Daoy (cell line): ENCODE measurements at regions not wholly inside any gene's neighbourhood (a gene's known extent, or its start where the extent isn't known, plus 50 kb on each side); places are given as distances from the start of the nearest gene placed in this dataset.
"Not testable (repeated sequence)": the region's sequence is repeated elsewhere in the genome, so short reads cannot be mapped to it uniquely, and the experiment has no call there.

Experiments
- DNase-seq: peaks from one replicate; pipeline ENCODE4 v3.0.0-alpha.2; 2015; ENCODE audit warnings: low read depth

DNA sequence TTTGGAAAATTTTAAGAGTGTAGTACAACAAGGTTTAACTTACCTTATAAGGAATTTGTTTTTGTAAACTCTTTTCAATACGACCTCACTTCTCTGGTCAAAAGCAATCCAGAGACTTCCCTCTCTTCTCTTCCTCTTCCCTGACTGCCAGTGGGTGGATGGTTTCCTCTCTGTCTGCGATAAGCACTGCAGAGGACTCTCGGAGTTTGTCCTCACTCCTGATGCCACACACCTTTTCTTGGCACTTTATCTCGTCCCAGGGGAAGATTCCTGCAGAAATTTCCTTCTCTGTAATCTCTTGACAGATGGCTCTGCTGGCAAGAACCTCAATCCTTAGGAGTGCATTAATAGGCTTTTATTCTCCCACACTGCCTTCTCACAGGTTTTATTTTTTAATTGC lies 641.6 kb downstream of the NR2F1-AS1 start:
- DNase-seq = no peak

DNA sequence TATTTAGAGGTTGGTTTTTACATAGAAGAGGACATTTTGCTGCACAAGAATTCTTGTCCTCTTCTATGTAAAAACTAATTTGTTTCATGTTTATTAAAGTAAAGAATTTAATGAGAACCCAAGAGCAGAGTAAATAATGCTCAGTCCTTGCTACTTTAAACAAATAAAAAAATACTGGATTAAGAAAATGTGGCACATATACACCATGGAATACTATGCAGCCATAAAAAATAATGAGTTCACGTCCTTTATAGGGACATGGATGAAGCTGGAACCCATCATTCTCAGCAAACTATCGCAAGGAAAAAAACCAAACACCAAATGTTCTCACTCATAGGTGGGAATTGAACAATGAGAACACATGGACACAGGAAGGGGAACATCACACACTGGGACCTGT lies 643.6 kb downstream of the NR2F1-AS1 start:
- DNase-seq = not testable (repeated sequence)

DNA sequence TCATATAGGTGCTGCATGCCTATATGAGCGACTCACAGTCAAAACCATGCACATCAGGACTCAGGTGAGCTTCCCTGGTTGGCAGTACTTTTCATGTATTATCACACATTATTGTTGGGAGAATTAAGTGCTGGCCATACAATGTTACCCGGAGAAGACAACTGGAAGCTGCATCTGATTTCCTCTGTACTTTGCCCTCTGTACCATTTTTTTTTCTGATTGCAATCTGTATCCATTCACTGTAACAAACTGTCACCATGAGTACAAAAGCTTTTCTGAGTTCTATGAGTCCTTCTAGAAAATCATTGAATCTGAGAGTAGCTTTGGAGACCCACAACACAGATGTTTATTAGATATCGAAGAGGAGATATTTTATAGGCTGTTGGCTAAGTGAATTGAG lies 651.0 kb downstream of the NR2F1-AS1 start:
- no peak for DNase-seq

GRCh38 chr5:92927291-92927778 lies 653.7 kb downstream of the NR2F1-AS1 start:
- DNase-seq = peak; percentile 33

DNA sequence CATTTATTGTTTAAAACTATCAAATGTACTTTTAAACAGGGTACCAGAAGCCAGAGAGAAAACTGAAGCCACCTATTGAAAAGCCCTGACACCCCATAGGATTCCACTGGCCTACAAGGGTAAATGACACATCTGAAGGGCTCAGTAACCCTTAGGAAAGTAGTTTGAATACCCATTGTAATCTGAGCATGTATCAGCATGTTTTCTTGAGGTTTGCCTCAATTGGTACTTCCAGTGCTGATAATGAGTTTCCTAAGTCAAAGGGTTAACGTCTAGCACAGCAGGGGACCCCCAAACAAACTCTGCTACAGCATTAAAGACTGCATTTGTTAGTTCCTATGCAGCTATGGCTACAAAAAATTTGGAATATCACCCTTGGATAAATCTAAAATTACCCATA lies 657.1 kb downstream of the NR2F1-AS1 start:
- no peak for DNase-seq

DNA sequence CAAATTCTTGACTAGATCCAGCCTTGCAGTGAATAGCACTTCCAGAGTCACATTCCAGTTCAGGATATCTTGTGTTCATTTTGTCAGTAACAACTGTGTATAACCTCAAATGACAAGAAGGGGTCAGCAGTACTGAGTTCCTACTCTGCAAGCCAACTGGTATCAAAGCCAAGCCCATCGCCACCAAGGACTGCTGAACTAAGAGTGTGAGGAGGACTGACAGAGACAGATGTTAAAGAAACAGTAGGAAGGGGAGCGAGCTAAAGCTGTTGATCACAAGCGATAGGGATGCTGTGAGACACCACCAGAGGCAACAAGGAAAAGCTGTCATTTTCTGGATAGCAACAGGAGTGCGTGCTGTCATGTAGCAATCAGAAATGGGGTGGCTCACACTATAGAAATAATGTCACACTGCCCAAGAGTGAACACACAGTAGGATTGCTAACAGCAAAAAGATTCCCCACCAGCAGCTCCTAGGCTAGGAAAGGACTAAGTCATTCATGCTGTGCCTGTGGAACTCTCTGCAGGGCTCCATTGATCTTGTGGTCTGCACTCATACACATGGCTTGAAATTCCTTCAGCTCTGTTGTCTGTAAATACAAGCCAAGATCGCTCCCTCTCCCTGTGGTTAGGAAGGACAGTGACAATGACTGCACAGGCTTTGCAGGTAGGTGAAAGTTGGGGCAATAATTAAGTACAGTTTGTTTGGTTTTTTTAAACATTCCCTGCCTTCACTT lies 658.6 kb downstream of the NR2F1-AS1 start:
- DNase-seq = no peak

DNA sequence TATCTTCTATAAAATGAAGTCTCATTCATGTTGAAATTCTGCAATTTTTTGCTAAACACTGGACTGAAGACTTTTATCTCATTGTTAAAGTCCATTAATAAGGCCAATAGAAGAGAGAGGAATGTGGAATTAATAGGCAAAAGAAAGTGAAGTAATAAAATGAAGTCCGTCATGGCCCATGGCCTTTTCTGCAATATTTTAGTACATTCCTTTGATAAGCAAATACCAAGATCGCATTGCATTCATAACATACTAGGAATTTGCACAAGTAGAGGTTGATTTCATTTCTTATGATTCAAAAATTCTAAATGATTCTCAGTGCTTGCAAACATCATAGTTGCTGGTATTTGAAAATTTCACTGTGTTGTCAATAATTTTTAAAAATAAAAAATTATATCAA lies 664.0 kb downstream of the NR2F1-AS1 start:
- DNase-seq = no peak

- no peak for DNase-seq
Observed at GRCh38 chr5:92916036-92916435, 665.0 kb downstream of the NR2F1-AS1 start.

GRCh38 chr5:92912283-92912682 lies 668.7 kb downstream of the NR2F1-AS1 start:
- no peak for DNase-seq

- no peak for DNase-seq
Observed at GRCh38 chr5:92911851-92912250, 669.2 kb downstream of the NR2F1-AS1 start.

DNA sequence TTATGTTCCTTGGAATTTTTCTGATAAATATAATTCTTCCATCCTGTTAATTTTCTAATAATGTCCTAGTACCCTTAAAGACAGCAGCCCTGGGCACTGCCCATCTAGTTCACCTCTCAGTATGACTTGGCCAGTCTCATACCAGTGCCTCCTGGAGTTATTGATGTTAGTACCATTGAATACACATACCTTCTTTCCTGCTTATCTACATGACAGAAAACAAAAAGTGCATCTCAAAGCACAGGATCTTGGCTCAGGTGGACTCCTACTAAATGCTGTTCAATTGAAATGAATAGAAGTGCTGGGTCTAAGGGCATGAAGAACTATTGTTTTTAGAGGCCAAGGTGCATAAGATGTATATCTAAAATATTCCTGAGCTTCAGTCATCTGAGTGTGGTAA lies 669.7 kb downstream of the NR2F1-AS1 start:
- DNase-seq = no peak

DNA sequence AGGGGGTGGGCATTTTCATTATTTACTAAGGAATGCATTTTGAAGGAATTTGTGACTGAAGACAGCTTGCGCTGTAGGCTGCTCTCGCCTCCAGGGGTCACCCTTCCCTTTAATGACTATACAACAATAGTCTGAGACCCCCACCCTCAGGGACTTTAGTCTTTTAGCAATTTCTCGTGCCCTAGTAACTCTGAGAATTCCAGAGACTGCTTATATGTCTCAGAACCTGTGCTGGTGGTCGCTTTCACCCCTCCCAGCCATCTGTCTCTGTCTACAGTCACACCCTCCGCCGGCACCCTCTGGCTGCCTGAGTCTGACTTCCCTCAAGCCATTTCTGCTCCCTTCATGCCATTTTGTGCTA lies 671.4 kb downstream of the NR2F1-AS1 start:
- DNase-seq = no peak

- DNase-seq = no peak
Observed at GRCh38 chr5:92908952-92909601, 671.9 kb downstream of the NR2F1-AS1 start.

DNA sequence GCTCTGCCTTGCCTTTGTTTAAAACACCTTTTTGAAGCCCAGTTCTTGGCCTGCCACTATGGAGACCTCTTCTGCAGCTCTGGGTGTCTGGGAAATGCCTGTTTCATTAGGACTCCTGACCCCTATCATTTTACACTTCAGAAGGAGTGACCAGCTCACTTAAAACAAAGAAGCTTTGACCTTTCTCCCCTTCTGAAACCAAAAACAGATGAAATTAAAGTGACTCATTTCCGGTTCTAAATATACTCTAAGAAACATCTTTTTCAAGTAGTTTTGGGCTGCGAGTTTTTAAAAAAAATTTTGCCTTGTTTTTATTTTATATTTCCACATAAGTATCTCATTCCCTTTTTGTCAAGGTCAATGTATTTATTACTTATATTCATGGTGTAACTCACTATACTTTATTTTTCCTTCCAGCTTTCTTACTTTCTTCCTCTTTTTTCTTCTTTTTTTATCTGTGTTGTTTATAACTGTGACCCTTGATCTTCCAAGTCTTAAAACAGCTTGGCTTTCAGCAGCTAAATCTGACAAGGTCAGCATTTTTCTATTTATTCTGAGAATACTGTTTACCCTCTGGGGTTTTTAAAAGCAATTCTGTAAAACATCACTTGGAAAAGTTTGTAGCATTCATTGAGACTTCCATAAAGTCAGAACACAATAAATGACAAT lies 672.9 kb downstream of the NR2F1-AS1 start:
- no peak for DNase-seq

GRCh38 chr5:92906798-92907376 lies 674.1 kb downstream of the NR2F1-AS1 start:
- DNase-seq = no peak

GRCh38 chr5:92904021-92904420 lies 677.0 kb downstream of the NR2F1-AS1 start:
- no peak for DNase-seq

- no peak for DNase-seq
Observed at GRCh38 chr5:92899611-92900010, 681.4 kb downstream of the NR2F1-AS1 start.

- DNase-seq = no peak
Observed at GRCh38 chr5:92896722-92897121, 684.3 kb downstream of the NR2F1-AS1 start.

- no peak for DNase-seq
Observed at GRCh38 chr5:92890841-92891244, 690.2 kb downstream of the NR2F1-AS1 start.

GRCh38 chr5:92889140-92889539 lies 691.9 kb downstream of the NR2F1-AS1 start:
- no peak for DNase-seq

DNA sequence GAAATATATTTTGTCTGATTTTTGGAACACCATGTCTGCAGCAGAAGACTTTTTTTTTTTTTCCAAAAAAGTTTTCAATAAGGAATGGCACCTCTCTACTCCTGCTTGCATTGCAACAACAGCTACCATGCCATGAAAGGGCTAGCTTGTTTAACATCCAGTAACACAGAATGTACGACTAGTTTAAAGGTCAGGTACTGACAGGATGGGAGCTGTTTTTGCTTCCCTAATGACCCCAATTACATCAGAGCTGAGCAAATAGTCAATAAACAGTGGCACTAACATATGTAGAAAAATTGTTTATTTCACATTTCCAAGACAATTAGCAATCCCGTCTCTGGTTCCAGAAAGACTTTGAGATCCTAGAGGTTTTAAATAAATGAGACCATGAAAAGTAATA lies 693.8 kb downstream of the NR2F1-AS1 start:
- no peak for DNase-seq

DNA sequence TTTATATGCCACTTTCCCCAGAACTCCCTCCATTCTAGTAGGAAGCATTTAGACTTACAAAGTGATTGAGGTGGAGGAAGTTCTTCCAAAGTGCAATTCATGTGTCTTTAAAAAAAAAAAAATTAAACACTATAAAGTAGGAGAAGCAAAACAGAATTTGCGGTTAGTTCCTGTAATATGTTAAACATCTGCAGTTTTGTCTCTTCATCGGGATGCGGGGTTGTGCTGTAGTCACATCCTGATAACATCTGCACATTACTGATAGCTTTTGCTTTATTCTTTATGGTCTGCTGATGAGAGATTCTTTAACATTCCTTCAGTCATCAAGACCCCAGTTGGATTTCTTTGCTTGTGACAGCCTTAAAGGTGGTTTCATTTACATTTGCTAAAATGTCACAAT lies 694.3 kb downstream of the NR2F1-AS1 start:
- no peak for DNase-seq

GRCh38 chr5:92885950-92886349 lies 695.1 kb downstream of the NR2F1-AS1 start:
- DNase-seq = peak; percentile 22
